ENCODE measurements at regions not wholly inside any gene's neighbourhood (a gene's known extent, or its start where the extent isn't known, plus 50 kb on each side); places are given as distances from the start of the nearest gene placed in this dataset.

- no peaks in the 10 kb centered on the region for H3K36me3 Mint-ChIP-seq (ENCODE audit: unreplicated experiment)
- no peak for TF ChIP-seq CTCF (IDR thresholded peaks at IDR 0.05; ENCODE audit: partially characterized antibody, unreplicated experiment)
- DNase-seq: no peak
- H3K9me3 Mint-ChIP-seq (ENCODE audit: unreplicated experiment): no peaks in the 10 kb centered on the region
- peaks cover 2% of the 10 kb centered on the region for H3K27me3 Mint-ChIP-seq (ENCODE audit: unreplicated experiment)
- peak overlapping the region; percentile 13 for H3K4me3 Mint-ChIP-seq (ENCODE audit: unreplicated experiment)
- H3K27ac Mint-ChIP-seq (ENCODE audit: unreplicated experiment): peak overlapping the region; percentile 74
- peaks cover 26% of the 10 kb centered on the region for H3K4me1 Mint-ChIP-seq (ENCODE audit: low read depth, unreplicated experiment)
Measured at GRCh38 chr4:129369361-129370010, 273.5 kb downstream of the C4orf33 start.

- peaks cover 25% of the 10 kb centered on the region for H3K4me1 Mint-ChIP-seq (ENCODE audit: low read depth, unreplicated experiment)
- no peak for DNase-seq
- H3K27ac Mint-ChIP-seq (ENCODE audit: unreplicated experiment): peak overlapping the region; percentile 71
- peak overlapping the region; percentile 12 for H3K4me3 Mint-ChIP-seq (ENCODE audit: unreplicated experiment)
- no peaks in the 10 kb centered on the region for H3K36me3 Mint-ChIP-seq (ENCODE audit: unreplicated experiment)
- no peak for TF ChIP-seq CTCF (IDR thresholded peaks at IDR 0.05; ENCODE audit: partially characterized antibody, unreplicated experiment)
- H3K27me3 Mint-ChIP-seq (ENCODE audit: unreplicated experiment): peaks cover 2% of the 10 kb centered on the region
- H3K9me3 Mint-ChIP-seq (ENCODE audit: unreplicated experiment): no peaks in the 10 kb centered on the region
Measured at GRCh38 chr4:129371065-129371464, 275.1 kb downstream of the C4orf33 start.

GRCh38 chr4:129371926-129372325 is 276.0 kb downstream of the C4orf33 start:
- H3K4me3 Mint-ChIP-seq (ENCODE audit: unreplicated experiment): no peak overlapping the region
- H3K4me1 Mint-ChIP-seq (ENCODE audit: low read depth, unreplicated experiment): peaks cover 25% of the 10 kb centered on the region
- H3K27me3 Mint-ChIP-seq (ENCODE audit: unreplicated experiment): peaks cover 2% of the 10 kb centered on the region
- H3K27ac Mint-ChIP-seq (ENCODE audit: unreplicated experiment): no peak overlapping the region
- no peaks in the 10 kb centered on the region for H3K36me3 Mint-ChIP-seq (ENCODE audit: unreplicated experiment)
- DNase-seq: no peak
- no peak for TF ChIP-seq CTCF (IDR thresholded peaks at IDR 0.05; ENCODE audit: partially characterized antibody, unreplicated experiment)
- H3K9me3 Mint-ChIP-seq (ENCODE audit: unreplicated experiment): no peaks in the 10 kb centered on the region

GRCh38 chr4:129377131-129377845 is 281.3 kb downstream of the C4orf33 start:
- Mint-ChIP-seq H3K4me1 (ENCODE audit: low read depth, unreplicated experiment) (peaks cover 1% of the 10 kb centered on the region), H3K4me3 (ENCODE audit: unreplicated experiment) (no peak overlapping the region), H3K9me3 (ENCODE audit: unreplicated experiment) (no peaks in the 10 kb centered on the region), H3K27ac (ENCODE audit: unreplicated experiment) (no peak overlapping the region), H3K36me3 (ENCODE audit: unreplicated experiment) (no peaks in the 10 kb centered on the region), H3K27me3 (ENCODE audit: unreplicated experiment) (no peaks in the 10 kb centered on the region)
- DNase-seq: no peak
- TF ChIP-seq CTCF (IDR thresholded peaks at IDR 0.05; ENCODE audit: partially characterized antibody, unreplicated experiment): no peak

- DNase-seq: no peak
- TF ChIP-seq CTCF (IDR thresholded peaks at IDR 0.05; ENCODE audit: partially characterized antibody, unreplicated experiment): no peak
- Mint-ChIP-seq H3K36me3 (ENCODE audit: unreplicated experiment) (no peaks in the 10 kb centered on the region), H3K27me3 (ENCODE audit: unreplicated experiment) (no peaks in the 10 kb centered on the region), H3K4me1 (ENCODE audit: low read depth, unreplicated experiment) (peaks cover 1% of the 10 kb centered on the region), H3K4me3 (ENCODE audit: unreplicated experiment) (no peak overlapping the region), H3K27ac (ENCODE audit: unreplicated experiment) (no peak overlapping the region), H3K9me3 (ENCODE audit: unreplicated experiment) (no peaks in the 10 kb centered on the region)
Measured at GRCh38 chr4:129378364-129378763, 282.4 kb downstream of the C4orf33 start.

All from glutamatergic neuron (in vitro differentiated cells).